HG03558 (cell line): ENCODE measurements at regions not wholly inside any gene's neighbourhood (a gene's known extent, or its start where the extent isn't known, plus 50 kb on each side); places are given as distances from the start of the nearest gene placed in this dataset.
"Not testable (repeated sequence)": the region's sequence is repeated elsewhere in the genome, so short reads cannot be mapped to it uniquely, and the experiment has no call there.

Experiments
- ATAC-seq: cut with Tn5 transposase; IDR thresholded peaks from one replicate; pipeline ENCODE4 v1.9.1; 2021; ENCODE audit warnings: moderate number of reproducible peaks; ENCODE audit not compliant: unreplicated experiment; ENCODE audit errors: extremely low read depth

DNA sequence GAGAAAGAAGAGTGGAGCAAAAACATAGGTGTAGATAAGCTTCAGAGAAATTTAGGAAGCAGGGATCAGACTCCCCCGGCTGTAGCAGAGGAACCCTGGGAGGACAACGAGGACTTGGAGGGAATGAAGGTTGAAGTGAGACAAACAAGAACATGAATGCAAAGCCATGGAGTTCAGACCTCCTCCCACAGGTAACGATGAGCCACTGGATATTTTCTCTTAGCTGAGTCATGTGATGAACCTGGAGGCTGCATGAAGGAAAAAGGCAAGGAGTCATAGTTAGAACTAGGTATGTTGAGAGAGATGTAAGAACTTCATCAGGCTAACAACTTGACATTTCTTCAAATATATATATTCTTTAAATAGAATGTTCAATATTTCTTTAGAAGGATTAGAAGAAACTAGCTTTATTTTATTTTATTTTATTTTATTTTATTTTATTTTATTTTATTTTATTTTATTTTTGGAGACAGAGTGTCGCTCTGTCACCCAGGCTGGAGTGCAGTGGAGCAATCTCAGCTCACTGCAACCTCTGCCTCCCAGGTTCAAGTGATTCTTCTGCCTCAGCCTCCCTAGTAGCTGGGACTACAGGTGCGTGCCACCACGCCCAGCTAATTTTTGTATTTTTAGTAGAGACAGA lies 57.7 kb upstream of the RGS1 start:
- not testable (repeated sequence) for ATAC-seq

- ATAC-seq = peak; percentile 30
Measured at GRCh38 chr1:192518700-192519099, 56.9 kb upstream of the RGS1 start.

DNA sequence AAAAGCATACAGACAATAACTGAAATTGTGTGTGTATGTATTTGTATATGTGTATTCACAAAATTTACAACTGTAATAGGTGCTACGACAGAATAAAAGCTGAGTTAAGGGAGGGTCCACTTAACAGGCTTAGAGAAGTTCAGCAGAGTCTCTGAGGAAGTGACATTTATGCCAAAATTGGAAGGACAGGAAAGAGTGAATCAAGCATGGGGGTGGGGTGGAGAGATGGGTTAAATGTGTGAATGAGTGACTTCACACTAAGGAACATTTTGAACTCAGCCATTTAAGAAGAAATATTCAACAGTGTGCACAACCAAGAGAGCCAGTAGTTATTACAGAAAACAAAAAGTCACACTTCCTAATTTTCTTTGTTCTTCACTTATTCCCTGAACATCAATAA lies 53.8 kb upstream of the RGS1 start:
- no peak for ATAC-seq

DNA sequence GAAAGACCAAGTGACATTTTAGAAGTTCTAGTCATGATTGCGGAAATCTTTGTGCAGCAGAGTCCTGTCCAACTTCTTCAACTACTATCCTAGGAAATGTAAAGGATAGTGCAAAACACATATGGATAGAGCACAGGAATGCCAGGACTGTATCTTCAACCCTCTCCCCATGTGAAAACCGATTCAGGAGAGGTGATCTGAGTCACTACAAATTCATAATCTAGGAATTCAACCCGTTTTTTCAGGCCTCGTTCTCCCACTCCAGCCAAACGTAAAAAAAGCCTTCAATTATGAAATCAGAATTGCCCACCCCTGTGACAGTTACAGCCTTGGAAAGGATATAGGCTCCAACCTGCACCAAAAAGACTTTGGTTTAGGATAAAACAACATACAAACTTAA lies 52.9 kb upstream of the RGS1 start:
- ATAC-seq = no peak

DNA sequence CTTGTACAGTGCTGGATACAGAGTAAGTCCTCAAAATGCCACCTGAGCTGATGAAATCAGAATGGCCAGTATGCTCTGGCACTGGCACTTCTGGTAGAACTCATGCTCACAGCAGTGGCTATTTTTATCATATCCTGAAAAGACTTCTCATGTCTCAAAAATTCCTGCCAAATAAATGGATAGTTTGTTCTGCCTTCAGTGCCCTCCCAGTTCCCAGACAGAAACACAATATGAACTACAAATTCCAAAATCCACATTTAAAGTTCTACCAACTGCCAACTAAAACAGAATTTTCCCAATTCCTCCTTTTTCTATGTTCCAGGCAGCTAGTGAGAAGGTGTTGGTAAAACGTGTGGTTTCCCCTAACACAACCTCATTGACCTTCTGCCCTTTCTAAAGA lies 51.4 kb upstream of the RGS1 start:
- no peak for ATAC-seq
